Jurkat, Clone E6-1 (cell line): ENCODE measurements at regions not wholly inside any gene's neighbourhood (a gene's known extent, or its start where the extent isn't known, plus 50 kb on each side); places are given as distances from the start of the nearest gene placed in this dataset.

ENCODE experiments used
- DNase-seq: peaks from one replicate; pipeline ENCODE4 v3.0.0-alpha.2; 2011; ENCODE audit warnings: low read depth, low spot score
- H3K4me3 ChIP-seq: 2 replicates; pipeline ENCODE4 v1.5.1; 2011; ENCODE audit warnings: mild to moderate bottlenecking, low read length, control low read depth, moderate library complexity

- no peak for DNase-seq
- H3K4me3 ChIP-seq = no peak overlapping the region
Measured at GRCh38 chrX:6917666-6918065, 229.8 kb upstream of the STS start.

GRCh38 chrX:6910218-6910617 lies 237.3 kb upstream of the STS start:
- H3K4me3 ChIP-seq = no peak overlapping the region

GRCh38 chrX:6909396-6909795 lies 238.1 kb upstream of the STS start:
- DNase-seq = peak; percentile 79
- no peak overlapping the region for H3K4me3 ChIP-seq

More at GRCh38 chrX:6910218-6910617, 237.3 kb upstream of the STS start:
- no peak for DNase-seq

- H3K4me3 ChIP-seq = no peak overlapping the region
- DNase-seq = no peak
Measured at GRCh38 chrX:6906608-6907007, 240.9 kb upstream of the STS start.

GRCh38 chrX:6904156-6904555 lies 243.4 kb upstream of the STS start:
- peak; percentile 18 for DNase-seq
- H3K4me3 ChIP-seq = no peak overlapping the region

- no peak overlapping the region for H3K4me3 ChIP-seq
- no peak for DNase-seq
Measured at GRCh38 chrX:6898371-6898770, 249.1 kb upstream of the STS start.

- no peak for DNase-seq
Measured at GRCh38 chrX:6891404-6891803, 256.1 kb upstream of the STS start.

GRCh38 chrX:6890544-6891261 lies 256.8 kb upstream of the STS start:
- H3K4me3 ChIP-seq = no peak overlapping the region

More at GRCh38 chrX:6891404-6891803, 256.1 kb upstream of the STS start:
- H3K4me3 ChIP-seq = no peak overlapping the region

GRCh38 chrX:6885909-6886308 lies 261.6 kb upstream of the STS start:
- DNase-seq = no peak

More at GRCh38 chrX:6890544-6891261, 256.8 kb upstream of the STS start:
- DNase-seq = no peak

GRCh38 chrX:6885396-6885795 lies 262.1 kb upstream of the STS start:
- H3K4me3 ChIP-seq = no peak overlapping the region
- DNase-seq = no peak

More at GRCh38 chrX:6885909-6886308, 261.6 kb upstream of the STS start:
- no peak overlapping the region for H3K4me3 ChIP-seq

- no peak for DNase-seq
- no peak overlapping the region for H3K4me3 ChIP-seq
Measured at GRCh38 chrX:6861456-6861855, 286.1 kb upstream of the STS start.

- no peak for DNase-seq
- H3K4me3 ChIP-seq = no peak overlapping the region
Measured at GRCh38 chrX:6857749-6858148, 289.8 kb upstream of the STS start.

- no peak overlapping the region for H3K4me3 ChIP-seq
- DNase-seq = no peak
Measured at GRCh38 chrX:6856471-6856870, 291.0 kb upstream of the STS start.

- no peak overlapping the region for H3K4me3 ChIP-seq
- peak; percentile 2 for DNase-seq
Measured at GRCh38 chrX:6852869-6853268, 294.6 kb upstream of the STS start.

- DNase-seq = no peak
- no peak overlapping the region for H3K4me3 ChIP-seq
Measured at GRCh38 chrX:6852121-6852520, 295.4 kb upstream of the STS start.

GRCh38 chrX:6851140-6851539 lies 296.4 kb upstream of the STS start:
- no peak overlapping the region for H3K4me3 ChIP-seq
- no peak for DNase-seq

- no peak for DNase-seq
- H3K4me3 ChIP-seq = no peak overlapping the region
Measured at GRCh38 chrX:6849716-6850414, 297.6 kb upstream of the STS start.

GRCh38 chrX:6832619-6833018 lies 297.7 kb upstream of the VCX3A start:
- DNase-seq = no peak
- no peak overlapping the region for H3K4me3 ChIP-seq

- DNase-seq = no peak
Measured at GRCh38 chrX:6826856-6827255, 291.9 kb upstream of the VCX3A start.

GRCh38 chrX:6821730-6822129 lies 286.8 kb upstream of the VCX3A start:
- no peak for DNase-seq

More at GRCh38 chrX:6826856-6827255, 291.9 kb upstream of the VCX3A start:
- H3K4me3 ChIP-seq = no peak overlapping the region

More at GRCh38 chrX:6821730-6822129, 286.8 kb upstream of the VCX3A start:
- H3K4me3 ChIP-seq = no peak overlapping the region
